TTC549 (cell line): ENCODE measurements at regions not wholly inside any gene's neighbourhood (a gene's known extent, or its start where the extent isn't known, plus 50 kb on each side); places are given as distances from the start of the nearest gene placed in this dataset.
"Not testable (repeated sequence)": the region's sequence is repeated elsewhere in the genome, so short reads cannot be mapped to it uniquely, and the experiment has no call there.

Experiments used
- FAIRE-seq: peaks from 2 replicates; lab custom pipeline; 2012; peaks lifted over from hg19 to GRCh38; lab: Jason Lieb, UNC

GRCh38 chr2:174697255-174697654 is 67.0 kb downstream of the CHRNA1 start:
- FAIRE-seq: peak; percentile 74

- FAIRE-seq: no peak
Observed at GRCh38 chr2:174694920-174695319, 69.4 kb downstream of the CHRNA1 start.

GRCh38 chr2:174694196-174694878 is 69.9 kb downstream of the CHRNA1 start:
- no peak for FAIRE-seq

- FAIRE-seq: no peak
Observed at GRCh38 chr2:174693344-174693743, 70.9 kb downstream of the CHRNA1 start.

- FAIRE-seq: no peak
Observed at GRCh38 chr2:174692256-174692919, 71.9 kb downstream of the CHRNA1 start.

- FAIRE-seq: no peak
Observed at GRCh38 chr2:174691201-174691779, 73.0 kb downstream of the CHRNA1 start.

- FAIRE-seq: no peak
Observed at GRCh38 chr2:174690026-174690425, 74.2 kb downstream of the CHRNA1 start.

- no peak for FAIRE-seq
Observed at GRCh38 chr2:174688079-174688478, 76.2 kb downstream of the CHRNA1 start.

GRCh38 chr2:174686430-174686829 is 77.8 kb downstream of the CHRNA1 start:
- no peak for FAIRE-seq

- no peak for FAIRE-seq
Observed at GRCh38 chr2:174683392-174683759, 80.9 kb downstream of the CHRNA1 start.

- FAIRE-seq: no peak
Observed at GRCh38 chr2:174682578-174683391, 81.5 kb downstream of the CHRNA1 start.

GRCh38 chr2:174682007-174682577 is 82.2 kb downstream of the CHRNA1 start:
- no peak for FAIRE-seq

GRCh38 chr2:174681099-174682006 is 82.9 kb downstream of the CHRNA1 start:
- no peak for FAIRE-seq

- no peak for FAIRE-seq
Observed at GRCh38 chr2:174680221-174680620, 82.6 kb upstream of the WIPF1 start.

GRCh38 chr2:174678395-174678794 is 80.8 kb upstream of the WIPF1 start:
- FAIRE-seq: no peak

- FAIRE-seq: no peak
Observed at GRCh38 chr2:174675615-174676014, 78.0 kb upstream of the WIPF1 start.

GRCh38 chr2:174673876-174674275 is 76.3 kb upstream of the WIPF1 start:
- no peak for FAIRE-seq

GRCh38 chr2:174673440-174673839 is 75.8 kb upstream of the WIPF1 start:
- no peak for FAIRE-seq

- FAIRE-seq: not testable (repeated sequence)
Observed at GRCh38 chr2:174671532-174671931, 73.9 kb upstream of the WIPF1 start.

- FAIRE-seq: no peak
Observed at GRCh38 chr2:174670446-174670845, 72.8 kb upstream of the WIPF1 start.

- no peak for FAIRE-seq
Observed at GRCh38 chr2:174669336-174669735, 71.7 kb upstream of the WIPF1 start.
